Body of pancreas (tissue), 4 donors: ENCODE measurements at regions not wholly inside any gene's neighbourhood (a gene's known extent, or its start where the extent isn't known, plus 50 kb on each side); places are given as distances from the start of the nearest gene placed in this dataset.

Experiments used
- POLR2A ChIP-seq, 3 donors: fragments of 450-650 bp; IDR thresholded peaks; one replicate each; pipeline ENCODE4 v1.6.1; 2016; ENCODE audit warnings: antibody characterized with exemption in 3 of 3, mild to moderate bottlenecking in 2 of 3
- TF ChIP-seq, protein P1 (sequence below), 7 experiments: fragments of 450-650 bp in 4 of 7; fragments of 200-600 bp in 3 of 7; sonication (generic) in 3 of 7; IDR thresholded peaks; one replicate each; pipeline ENCODE4 v1.5.1; 2016 to 2019; ENCODE audit warnings: antibody characterized with exemption in 7 of 7

DNA sequence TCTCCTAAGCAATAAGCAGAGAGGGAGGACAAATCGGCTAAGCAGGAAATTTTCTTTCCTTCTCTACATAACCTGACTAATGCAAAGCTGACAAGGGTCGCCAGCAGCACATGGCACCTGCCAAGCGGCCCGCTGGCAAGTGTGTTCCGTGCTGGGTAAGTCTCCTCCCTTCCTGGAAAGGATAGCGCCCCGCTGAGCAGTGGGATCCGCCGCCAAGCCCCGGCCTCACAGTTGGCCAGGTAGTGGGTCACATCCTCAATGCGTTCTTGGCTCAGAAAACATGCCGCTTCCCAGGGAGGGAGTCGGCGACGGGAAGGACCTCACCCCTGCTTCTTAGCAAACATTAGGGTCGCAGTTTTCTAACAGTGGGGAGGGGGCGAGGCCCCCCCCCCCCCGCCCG, 488.9 kb upstream of the NUPR2 start:
- no peak for TF ChIP-seq POLR2A (IDR thresholded peaks at IDR 0.05)
- TF ChIP-seq, protein P1, sequence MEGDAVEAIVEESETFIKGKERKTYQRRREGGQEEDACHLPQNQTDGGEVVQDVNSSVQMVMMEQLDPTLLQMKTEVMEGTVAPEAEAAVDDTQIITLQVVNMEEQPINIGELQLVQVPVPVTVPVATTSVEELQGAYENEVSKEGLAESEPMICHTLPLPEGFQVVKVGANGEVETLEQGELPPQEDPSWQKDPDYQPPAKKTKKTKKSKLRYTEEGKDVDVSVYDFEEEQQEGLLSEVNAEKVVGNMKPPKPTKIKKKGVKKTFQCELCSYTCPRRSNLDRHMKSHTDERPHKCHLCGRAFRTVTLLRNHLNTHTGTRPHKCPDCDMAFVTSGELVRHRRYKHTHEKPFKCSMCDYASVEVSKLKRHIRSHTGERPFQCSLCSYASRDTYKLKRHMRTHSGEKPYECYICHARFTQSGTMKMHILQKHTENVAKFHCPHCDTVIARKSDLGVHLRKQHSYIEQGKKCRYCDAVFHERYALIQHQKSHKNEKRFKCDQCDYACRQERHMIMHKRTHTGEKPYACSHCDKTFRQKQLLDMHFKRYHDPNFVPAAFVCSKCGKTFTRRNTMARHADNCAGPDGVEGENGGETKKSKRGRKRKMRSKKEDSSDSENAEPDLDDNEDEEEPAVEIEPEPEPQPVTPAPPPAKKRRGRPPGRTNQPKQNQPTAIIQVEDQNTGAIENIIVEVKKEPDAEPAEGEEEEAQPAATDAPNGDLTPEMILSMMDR (IDR thresholded peaks at IDR 0.05) = no peak
